DOHH2 (cell line): ENCODE measurements at regions not wholly inside any gene's neighbourhood (a gene's known extent, or its start where the extent isn't known, plus 50 kb on each side); places are given as distances from the start of the nearest gene placed in this dataset.

ENCODE experiments used
- H3F3A ChIP-seq: fragments of 200-600 bp; sonication (generic), shearing (Covaris generic); 2 replicates; pipeline ENCODE4 v1.6.0; 2016; ENCODE audit warnings: antibody characterized with exemption, mild to moderate bottlenecking; ENCODE audit not compliant: control insufficient read depth, insufficient read depth
- H3K27ac ChIP-seq: fragments of 200-600 bp; sonication (generic); 2 replicates; pipeline ENCODE4 v1.5.1; 2014; ENCODE audit warnings: low read depth, mild to moderate bottlenecking, low read length, moderate library complexity
- H3K27me3 ChIP-seq: fragments of 200-600 bp; sonication (generic); 2 replicates; pipeline ENCODE4 v1.6.1; 2014; ENCODE audit warnings: mild to moderate bottlenecking, low read length, mixed read lengths; ENCODE audit not compliant: control insufficient read depth
- H3K36me3 ChIP-seq: fragments of 200-600 bp; sonication (generic); 2 replicates; pipeline ENCODE4 v1.6.1; 2014; ENCODE audit warnings: mild to moderate bottlenecking, low read length, moderate library complexity, mixed read lengths; ENCODE audit not compliant: control insufficient read depth
- H3K4me1 ChIP-seq: fragments of 200-600 bp; sonication (generic); 2 replicates; pipeline ENCODE4 v1.6.1; 2014; ENCODE audit warnings: mild to moderate bottlenecking, low read length, mixed read lengths; ENCODE audit not compliant: control insufficient read depth
- H3K4me2 ChIP-seq: fragments of 200-600 bp; sonication (generic); 2 replicates; pipeline ENCODE4 v1.6.0; 2014; ENCODE audit warnings: mild to moderate bottlenecking, low read length, moderate library complexity
- H3K4me3 ChIP-seq: fragments of 200-600 bp; sonication (generic); 2 replicates; pipeline ENCODE4 v1.5.1; 2014; ENCODE audit warnings: mild to moderate bottlenecking, low read length, mixed read lengths
- H3K79me2 ChIP-seq: fragments of 200-600 bp; sonication (generic); 2 replicates; pipeline ENCODE4 v1.6.1; 2014; ENCODE audit warnings: mild to moderate bottlenecking, low read length, mixed read lengths; ENCODE audit not compliant: control insufficient read depth
- H3K9me2 ChIP-seq: fragments of 200-600 bp; sonication (generic); replicated peaks from 2 replicates; pipeline ENCODE4 v1.6.1; 2014; ENCODE audit warnings: mild to moderate bottlenecking, low read length, mixed read lengths; ENCODE audit not compliant: control insufficient read depth
- H3K9me3 ChIP-seq: fragments of 200-600 bp; sonication (generic); 2 replicates; pipeline ENCODE4 v1.6.1; 2014; ENCODE audit warnings: antibody characterized with exemption, low read length, mixed read lengths; ENCODE audit not compliant: control insufficient read depth, insufficient read depth
- H4K20me1 ChIP-seq: fragments of 200-600 bp; sonication (generic); 2 replicates; pipeline ENCODE4 v1.6.0; 2014; ENCODE audit warnings: low read depth, mild to moderate bottlenecking, antibody characterized with exemption, low read length, moderate library complexity; ENCODE audit not compliant: control insufficient read depth, insufficient read depth
- CTCF ChIP-seq: fragments of 200-600 bp; sonication (generic); IDR thresholded peaks from one replicate; pipeline ENCODE4 v1.5.1; 2014; ENCODE audit warnings: antibody characterized with exemption, mild to moderate bottlenecking, low read depth, low read length; ENCODE audit not compliant: poor library complexity, severe bottlenecking
- EZH2phosphoT487 ChIP-seq: fragments of 200-600 bp; sonication (generic); IDR thresholded peaks from 2 replicates; pipeline ENCODE4 v1.6.1; 2017; ENCODE audit warnings: borderline replicate concordance, mild to moderate bottlenecking, antibody characterized with exemption, low read length, moderate library complexity, mixed read lengths

GRCh38 chr3:135895106-135895733 lies 70.3 kb upstream of the PPP2R3A start:
- H4K20me1 ChIP-seq: no peaks in the 10 kb centered on the region
- no peaks in the 10 kb centered on the region for H3K79me2 ChIP-seq
- no peak for TF ChIP-seq EZH2phosphoT487
- TF ChIP-seq CTCF: peak; percentile 93
- no peaks in the 10 kb centered on the region for H3F3A ChIP-seq
- no peaks in the 10 kb centered on the region for H3K4me1 ChIP-seq
- H3K4me2 ChIP-seq: no peak overlapping the region
- H3K9me2 ChIP-seq: no peaks in the 10 kb centered on the region
- H3K36me3 ChIP-seq: no peaks in the 10 kb centered on the region
- no peak overlapping the region for H3K27ac ChIP-seq
- H3K9me3 ChIP-seq: no peaks in the 10 kb centered on the region
- no peak overlapping the region for H3K4me3 ChIP-seq
- no peaks in the 10 kb centered on the region for H3K27me3 ChIP-seq

GRCh38 chr3:135895734-135896121 lies 69.8 kb upstream of the PPP2R3A start:
- TF ChIP-seq EZH2phosphoT487: no peak
- no peak for TF ChIP-seq CTCF
- Histone ChIP-seq H3K27me3 (no peaks in the 10 kb centered on the region), H3K4me2 (no peak overlapping the region), H3K4me1 (no peaks in the 10 kb centered on the region), H4K20me1 (no peaks in the 10 kb centered on the region), H3K9me2 (no peaks in the 10 kb centered on the region), H3K9me3 (no peaks in the 10 kb centered on the region), H3K27ac (no peak overlapping the region), H3K36me3 (no peaks in the 10 kb centered on the region), H3K79me2 (no peaks in the 10 kb centered on the region), H3K4me3 (no peak overlapping the region), H3F3A (no peaks in the 10 kb centered on the region)

- Histone ChIP-seq H3K9me2 (no peaks in the 10 kb centered on the region), H3K9me3 (no peaks in the 10 kb centered on the region), H4K20me1 (no peaks in the 10 kb centered on the region), H3F3A (no peaks in the 10 kb centered on the region), H3K4me3 (no peak overlapping the region), H3K27me3 (no peaks in the 10 kb centered on the region), H3K79me2 (no peaks in the 10 kb centered on the region), H3K27ac (no peak overlapping the region), H3K4me1 (no peaks in the 10 kb centered on the region), H3K4me2 (no peak overlapping the region), H3K36me3 (no peaks in the 10 kb centered on the region)
- TF ChIP-seq CTCF (no peak), EZH2phosphoT487 (no peak)
Measured at GRCh38 chr3:135896613-135897012, 68.9 kb upstream of the PPP2R3A start.
